ENCODE measurements at regions not wholly inside any gene's neighbourhood (a gene's known extent, or its start where the extent isn't known, plus 50 kb on each side); places are given as distances from the start of the nearest gene placed in this dataset.
"Not testable (repeated sequence)": the region's sequence is repeated elsewhere in the genome, so short reads cannot be mapped to it uniquely, and the experiment has no call there.

GRCh38 chr7:38331853-38332595 is 58.6 kb upstream of the TARP start:
- DNase-seq (ENCODE audit: low spot score); FAIRE-seq: not testable (repeated sequence)

DNA sequence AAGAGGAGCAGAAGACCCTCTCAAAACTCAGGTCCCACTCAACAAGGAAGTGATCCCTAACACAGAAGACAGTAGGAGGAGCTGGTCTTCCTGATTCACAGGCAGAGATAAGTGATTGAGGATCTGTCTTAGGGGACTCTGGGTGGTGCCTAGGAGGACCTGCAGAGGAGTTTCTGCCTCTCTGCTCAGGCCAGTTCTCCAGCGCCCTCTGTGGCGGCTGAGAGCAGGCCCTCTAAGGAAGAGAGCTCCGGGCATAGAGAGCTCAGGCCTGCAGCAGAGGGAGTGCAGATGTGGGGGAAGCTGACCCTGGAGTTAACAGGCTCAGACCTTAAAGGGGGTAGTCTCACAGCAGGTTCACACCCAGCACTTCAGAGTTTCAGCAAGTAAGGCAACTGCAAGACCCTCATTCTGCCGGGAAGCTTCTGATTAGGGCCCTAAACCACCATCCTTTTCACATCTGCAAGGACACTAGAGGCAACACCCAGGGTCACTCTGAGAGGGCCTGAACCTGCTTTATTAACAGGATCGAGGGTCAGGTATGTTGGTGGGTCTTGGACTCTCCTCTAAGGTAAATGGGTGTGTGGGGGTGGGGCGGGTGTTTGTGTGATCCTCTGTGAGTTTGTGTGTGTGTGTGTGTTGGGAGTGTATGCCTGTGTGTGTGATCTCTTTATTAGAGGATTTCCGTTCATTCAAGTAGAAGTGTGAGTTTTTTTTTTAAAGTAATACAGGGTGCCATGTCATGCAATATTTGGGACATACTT is 57.6 kb upstream of the TARP start:
- no peak for FAIRE-seq
- DNase-seq (ENCODE audit: low spot score): peak; percentile 0

DNA sequence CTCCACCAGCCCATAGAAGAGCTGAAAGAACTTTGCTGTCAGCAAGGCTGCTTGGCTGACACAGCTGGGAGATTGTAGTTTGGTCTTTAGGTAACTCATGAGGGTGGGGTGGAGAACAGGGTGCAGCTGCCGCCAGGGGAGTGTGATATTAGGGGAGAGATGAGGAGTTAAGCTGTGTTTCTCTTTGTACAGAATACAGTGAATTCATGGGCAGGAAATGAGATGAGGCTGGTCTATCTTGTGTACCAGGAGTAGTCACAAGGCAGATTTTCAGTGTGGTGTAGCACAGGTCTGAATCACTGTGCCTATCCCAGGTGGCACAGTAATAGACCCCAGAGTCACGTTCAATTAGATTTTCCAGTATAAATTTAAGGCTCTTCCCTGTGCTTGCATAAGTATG is 56.6 kb upstream of the TARP start:
- no peak for FAIRE-seq
- no peak for DNase-seq (ENCODE audit: low spot score)

- no peak for FAIRE-seq
- no peak for DNase-seq (ENCODE audit: low spot score)
Observed at GRCh38 chr7:38329340-38329739, 55.9 kb upstream of the TARP start.

GRCh38 chr7:38328814-38329213 is 55.4 kb upstream of the TARP start:
- no peak for FAIRE-seq

GRCh38 chr7:38327637-38328036 is 54.2 kb upstream of the TARP start:
- FAIRE-seq: no peak
- no peak for DNase-seq (ENCODE audit: low spot score)

More at GRCh38 chr7:38328814-38329213, 55.4 kb upstream of the TARP start:
- DNase-seq (ENCODE audit: low spot score): no peak

Measured in RCC 7860 (cell line).